MCF 10A (cell line): ENCODE measurements at regions not wholly inside any gene's neighbourhood (a gene's known extent, or its start where the extent isn't known, plus 50 kb on each side); places are given as distances from the start of the nearest gene placed in this dataset.

Experiments used
- BruUV-seq: library from RNA; stranded (reverse); fragments of 400-500 nt; replicated peaks from 2 replicates; lab custom pipeline; 2021; lab: Mats Ljungman, UMichigan
- CTCF ChIA-PET: fragments of 300-600 bp; sonication (Branson Sonifier 250); formaldehyde crosslinking; extraction: SDS; loops from one replicate; lab custom pipeline; 2021; ENCODE audit warnings: antibody characterized with exemption, inconsistent platforms; lab: Yijun Ruan, JAX
- POLR2A ChIA-PET: fragments of 300-600, 350-650 bp; sonication (Branson Sonifier 250); formaldehyde crosslinking; extraction: SDS; loops from one replicate; lab custom pipeline; 2020; ENCODE audit warnings: antibody characterized with exemption, inconsistent platforms; lab: Yijun Ruan, JAX
- DNase-seq: peaks from one replicate; pipeline ENCODE4 v3.0.0-alpha.2; 2018; ENCODE audit not compliant: unreplicated experiment
- H3K27ac Mint-ChIP-seq: one replicate; pipeline ENCODE4 v1.8.0; 2022; ENCODE audit warnings: mild to moderate bottlenecking, low read depth, mixed read lengths; ENCODE audit not compliant: unreplicated experiment
- H3K27me3 Mint-ChIP-seq: one replicate; pipeline ENCODE4 v1.8.0; 2022; ENCODE audit warnings: mixed read lengths; ENCODE audit not compliant: insufficient read depth, unreplicated experiment
- H3K36me3 Mint-ChIP-seq: one replicate; pipeline ENCODE4 v1.8.0; 2022; ENCODE audit warnings: mild to moderate bottlenecking, moderate library complexity, mixed read lengths; ENCODE audit not compliant: insufficient read depth, unreplicated experiment
- H3K4me1 Mint-ChIP-seq: one replicate; pipeline ENCODE4 v1.8.0; 2022; ENCODE audit warnings: mixed read lengths; ENCODE audit not compliant: insufficient read depth, unreplicated experiment
- H3K4me3 Mint-ChIP-seq: one replicate; pipeline ENCODE4 v1.8.0; 2022; ENCODE audit warnings: mild to moderate bottlenecking, moderate library complexity, mixed read lengths; ENCODE audit not compliant: unreplicated experiment
- H3K9me3 Mint-ChIP-seq: one replicate; pipeline ENCODE4 v1.8.0; 2022; ENCODE audit warnings: mixed read lengths; ENCODE audit not compliant: unreplicated experiment
- CTCF ChIP-seq: fragments of 200-600 bp; IDR thresholded peaks from one replicate; pipeline ENCODE4 v1.8.0; 2022; ENCODE audit warnings: antibody characterized with exemption, mild to moderate bottlenecking; ENCODE audit not compliant: unreplicated experiment
- intact Hi-C: fragments of 100-400 bp; cut with micrococcal nuclease; formaldehyde crosslinking; loops from 2 replicates; pipeline ENCODE4 v1.14.1; 2022

GRCh38 chr16:79358188-79358587 lies 242.3 kb downstream of the MAF start:
- Mint-ChIP-seq H3K4me3 (no peak overlapping the region), H3K27me3 (no peaks in the 10 kb centered on the region), H3K9me3 (no peaks in the 10 kb centered on the region), H3K4me1 (peaks cover 28% of the 10 kb centered on the region), H3K36me3 (no peaks in the 10 kb centered on the region), H3K27ac (no peak overlapping the region)
- no peak for DNase-seq
- POLR2A ChIA-PET: no interaction called here
- CTCF ChIA-PET: interaction anchor here (0.7 kb wide), 1 partner anchor 210 kb away, joined by 3 read pairs; no protein-coding TSS in a partner anchor
- intact Hi-C loops: no loop called here
- no peak for TF ChIP-seq CTCF
- BruUV-seq: no TSS peak

GRCh38 chr16:79355600-79356358 lies 244.8 kb downstream of the MAF start:
- peaks cover 39% of the 10 kb centered on the region for H3K4me1 Mint-ChIP-seq
- no peaks in the 10 kb centered on the region for H3K36me3 Mint-ChIP-seq
- ChIA-PET POLR2A (interaction anchor here (0.6 to 0.7 kb wide), 2 partner anchors 193 to 1634 kb away, joined by 3 read pairs; partner anchors contain the start of gene NUDT7), CTCF (no interaction called here)
- DNase-seq: no peak
- H3K9me3 Mint-ChIP-seq: no peaks in the 10 kb centered on the region
- BruUV-seq: no TSS peak
- no peak for TF ChIP-seq CTCF
- no peak overlapping the region for H3K4me3 Mint-ChIP-seq
- intact Hi-C loops: no loop called here
- H3K27ac Mint-ChIP-seq: no peak overlapping the region
- H3K27me3 Mint-ChIP-seq: no peaks in the 10 kb centered on the region

GRCh38 chr16:79351927-79352326 lies 248.6 kb downstream of the MAF start:
- H3K27ac Mint-ChIP-seq: no peak overlapping the region
- H3K27me3 Mint-ChIP-seq: no peaks in the 10 kb centered on the region
- TF ChIP-seq CTCF: no peak
- ChIA-PET POLR2A (interaction anchor here (1.0 kb wide), 1 partner anchor 9 kb away, joined by 4 read pairs; no protein-coding TSS in a partner anchor), CTCF (interaction anchor here (0.6 kb wide), 1 partner anchor 1175 kb away, joined by 3 read pairs; no protein-coding TSS in a partner anchor)
- H3K36me3 Mint-ChIP-seq: no peaks in the 10 kb centered on the region
- H3K4me3 Mint-ChIP-seq: no peak overlapping the region
- H3K4me1 Mint-ChIP-seq: peaks cover 27% of the 10 kb centered on the region
- intact Hi-C loops: no loop called here
- BruUV-seq: no TSS peak
- no peaks in the 10 kb centered on the region for H3K9me3 Mint-ChIP-seq
- peak; percentile 58 for DNase-seq

- no peak for DNase-seq
- Mint-ChIP-seq H3K27me3 (no peaks in the 10 kb centered on the region), H3K36me3 (no peaks in the 10 kb centered on the region), H3K9me3 (no peaks in the 10 kb centered on the region), H3K27ac (no peak overlapping the region), H3K4me1 (peaks cover 18% of the 10 kb centered on the region), H3K4me3 (no peak overlapping the region)
- intact Hi-C loops: no loop called here
- POLR2A ChIA-PET: no interaction called here
- BruUV-seq: no TSS peak
- TF ChIP-seq CTCF: no peak
- CTCF ChIA-PET: interaction anchor here (0.7 kb wide), 1 partner anchor 74 kb away, joined by 3 read pairs; no protein-coding TSS in a partner anchor
These were observed 250.7 kb downstream of the MAF start for GRCh38 chr16:79349803-79350202.
